Stimulated activated CD8-positive, alpha-beta memory T cell treated with anti-CD3 and anti-CD28 coated beads, Interleukin-2, amount 100 ng/mL, for 48 hours (primary cell): ENCODE measurements at regions not wholly inside any gene's neighbourhood (a gene's known extent, or its start where the extent isn't known, plus 50 kb on each side); places are given as distances from the start of the nearest gene placed in this dataset.

Source experiments
- DNase-seq, 2 donors: peaks; one replicate each; pipeline ENCODE4 v3.0.0-alpha.2; 2020; ENCODE audit warnings: low read depth in 2 of 2

- DNase-seq = no peak
Measured at GRCh38 chr10:130370721-130371120, 234.5 kb downstream of the GLRX3 start.

- DNase-seq = no peak
Measured at GRCh38 chr10:130371156-130371555, 235.0 kb downstream of the GLRX3 start.

GRCh38 chr10:130371666-130372065 is 235.5 kb downstream of the GLRX3 start:
- no peak for DNase-seq

GRCh38 chr10:130372222-130372621 is 236.0 kb downstream of the GLRX3 start:
- DNase-seq = no peak

- DNase-seq = no peak
Measured at GRCh38 chr10:130372866-130373265, 236.7 kb downstream of the GLRX3 start.

GRCh38 chr10:130377986-130378540 is 241.9 kb downstream of the GLRX3 start:
- DNase-seq = no peak

- no peak for DNase-seq
Measured at GRCh38 chr10:130378556-130379400, 242.6 kb downstream of the GLRX3 start.

GRCh38 chr10:130380056-130380455 is 243.9 kb downstream of the GLRX3 start:
- no peak for DNase-seq

GRCh38 chr10:130382031-130382430 is 245.8 kb downstream of the GLRX3 start:
- no peak for DNase-seq

GRCh38 chr10:130387936-130388580 is 251.9 kb downstream of the GLRX3 start:
- DNase-seq = no peak

- no peak for DNase-seq
Measured at GRCh38 chr10:130388746-130389145, 252.6 kb downstream of the GLRX3 start.

GRCh38 chr10:130389906-130390305 is 253.7 kb downstream of the GLRX3 start:
- DNase-seq = no peak

GRCh38 chr10:130392031-130392430 is 255.8 kb downstream of the GLRX3 start:
- DNase-seq = no peak

- DNase-seq = no peak
Measured at GRCh38 chr10:130393342-130393741, 257.2 kb downstream of the GLRX3 start.

- DNase-seq = no peak
Measured at GRCh38 chr10:130394832-130395231, 258.6 kb downstream of the GLRX3 start.

GRCh38 chr10:130395248-130395936 is 259.2 kb downstream of the GLRX3 start:
- DNase-seq = no peak

GRCh38 chr10:130396044-130396443 is 259.9 kb downstream of the GLRX3 start:
- no peak for DNase-seq

GRCh38 chr10:130398090-130398994 is 262.2 kb downstream of the GLRX3 start:
- no peak for DNase-seq

- DNase-seq = no peak
Measured at GRCh38 chr10:130399425-130399950, 263.3 kb downstream of the GLRX3 start.

- DNase-seq = no peak
Measured at GRCh38 chr10:130400890-130401289, 264.7 kb downstream of the GLRX3 start.
